Neural progenitor cell (in vitro differentiated cells): ENCODE measurements at regions not wholly inside any gene's neighbourhood (a gene's known extent, or its start where the extent isn't known, plus 50 kb on each side); places are given as distances from the start of the nearest gene placed in this dataset.

Experiments
- EZH2 ChIP-seq: fragments of 200-600 bp; sonication (generic); IDR thresholded peaks from 2 replicates; pipeline ENCODE4 v1.6.1; 2017; ENCODE audit warnings: antibody characterized with exemption, mild to moderate bottlenecking, moderate library complexity
- EZH2phosphoT487 ChIP-seq: fragments of 200-600 bp; sonication (generic); IDR thresholded peaks from 2 replicates; pipeline ENCODE4 v1.6.1; 2017; ENCODE audit warnings: antibody characterized with exemption
- TF ChIP-seq, protein P1 (sequence below): fragments of 200-600 bp; sonication (generic); IDR thresholded peaks from 2 replicates; pipeline ENCODE4 v1.5.1; 2017; ENCODE audit warnings: antibody characterized with exemption, mild to moderate bottlenecking

DNA sequence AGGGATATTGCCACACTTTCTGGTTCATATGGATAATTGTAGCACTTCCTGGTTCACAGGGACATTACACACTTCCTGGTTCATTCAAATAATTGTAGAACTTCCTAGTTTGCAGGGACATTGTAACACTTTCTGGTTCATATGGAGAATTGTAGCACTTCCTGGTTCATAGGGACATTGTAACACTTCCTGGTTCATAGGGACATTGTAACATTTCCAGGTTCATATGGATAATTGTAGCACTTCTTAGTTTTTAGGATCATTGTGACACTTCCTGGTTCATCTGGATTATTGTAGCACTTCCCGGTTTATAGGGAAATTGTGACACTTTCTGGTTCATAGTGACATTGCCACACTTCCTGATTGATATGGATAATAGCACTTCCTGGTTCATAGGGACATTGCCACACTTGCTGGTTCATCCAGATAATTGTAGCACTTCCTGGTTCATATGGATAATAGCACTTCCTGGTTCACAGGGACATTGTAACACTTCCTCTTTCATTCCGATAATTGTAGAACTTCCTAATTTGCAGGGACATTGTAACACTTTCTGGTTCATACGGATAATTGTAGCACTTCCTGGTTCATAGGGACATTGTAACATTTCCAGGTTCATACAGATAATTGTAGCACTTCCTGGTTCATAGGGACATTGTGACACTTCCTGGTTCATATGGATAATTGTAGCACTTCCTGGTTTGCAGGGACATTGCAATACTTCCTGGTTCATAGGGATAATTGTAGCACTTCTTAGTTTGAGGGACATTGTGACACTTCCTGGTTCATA is 59.2 kb upstream of the CD99 start:
- TF ChIP-seq, protein P1, sequence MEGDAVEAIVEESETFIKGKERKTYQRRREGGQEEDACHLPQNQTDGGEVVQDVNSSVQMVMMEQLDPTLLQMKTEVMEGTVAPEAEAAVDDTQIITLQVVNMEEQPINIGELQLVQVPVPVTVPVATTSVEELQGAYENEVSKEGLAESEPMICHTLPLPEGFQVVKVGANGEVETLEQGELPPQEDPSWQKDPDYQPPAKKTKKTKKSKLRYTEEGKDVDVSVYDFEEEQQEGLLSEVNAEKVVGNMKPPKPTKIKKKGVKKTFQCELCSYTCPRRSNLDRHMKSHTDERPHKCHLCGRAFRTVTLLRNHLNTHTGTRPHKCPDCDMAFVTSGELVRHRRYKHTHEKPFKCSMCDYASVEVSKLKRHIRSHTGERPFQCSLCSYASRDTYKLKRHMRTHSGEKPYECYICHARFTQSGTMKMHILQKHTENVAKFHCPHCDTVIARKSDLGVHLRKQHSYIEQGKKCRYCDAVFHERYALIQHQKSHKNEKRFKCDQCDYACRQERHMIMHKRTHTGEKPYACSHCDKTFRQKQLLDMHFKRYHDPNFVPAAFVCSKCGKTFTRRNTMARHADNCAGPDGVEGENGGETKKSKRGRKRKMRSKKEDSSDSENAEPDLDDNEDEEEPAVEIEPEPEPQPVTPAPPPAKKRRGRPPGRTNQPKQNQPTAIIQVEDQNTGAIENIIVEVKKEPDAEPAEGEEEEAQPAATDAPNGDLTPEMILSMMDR = no peak
- no peak for TF ChIP-seq EZH2
- TF ChIP-seq EZH2phosphoT487 = no peak
